Lower lobe of right lung (tissue), 2 donors: ENCODE measurements at regions not wholly inside any gene's neighbourhood (a gene's known extent, or its start where the extent isn't known, plus 50 kb on each side); places are given as distances from the start of the nearest gene placed in this dataset.

Source experiments
- ATAC-seq, 2 donors: fragments of 200-7000 bp; cut with Tn5 transposase; one replicate each; pipeline ENCODE4 v1.9.1; 2020 to 2022; ENCODE audit warnings: mild to moderate bottlenecking in 2 of 2, moderate library complexity in 2 of 2
- DNase-seq: peaks from one replicate; pipeline ENCODE4 v3.0.0-alpha.2; 2020
- H3K27ac ChIP-seq: fragments of 200-600 bp; one replicate; pipeline ENCODE4 v1.8.0; 2022
- H3K27me3 ChIP-seq: fragments of 200-600 bp; one replicate; pipeline ENCODE4 v1.8.0; 2022; ENCODE audit warnings: low read depth
- H3K36me3 ChIP-seq: fragments of 200-600 bp; one replicate; pipeline ENCODE4 v1.8.0; 2022; ENCODE audit warnings: mild to moderate bottlenecking
- H3K4me1 ChIP-seq: fragments of 200-600 bp; one replicate; pipeline ENCODE4 v1.8.0; 2022
- H3K4me3 ChIP-seq: fragments of 200-600 bp; one replicate; pipeline ENCODE4 v1.8.0; 2022; ENCODE audit warnings: mild to moderate bottlenecking
- H3K9me3 ChIP-seq: fragments of 200-600 bp; one replicate; pipeline ENCODE4 v1.8.0; 2022
- CTCF ChIP-seq: fragments of 200-600 bp; IDR thresholded peaks from one replicate; pipeline ENCODE4 v1.8.0; 2022; ENCODE audit warnings: antibody characterized with exemption, mild to moderate bottlenecking
- intact Hi-C: fragments of 100-400 bp; cut with DNase I; formaldehyde crosslinking; loops from one replicate; pipeline ENCODE4 v1.11.0; 2022
- donor health status: DM: no; HTN: yes; CAD: no; lungs with severe emphysema.

DNA sequence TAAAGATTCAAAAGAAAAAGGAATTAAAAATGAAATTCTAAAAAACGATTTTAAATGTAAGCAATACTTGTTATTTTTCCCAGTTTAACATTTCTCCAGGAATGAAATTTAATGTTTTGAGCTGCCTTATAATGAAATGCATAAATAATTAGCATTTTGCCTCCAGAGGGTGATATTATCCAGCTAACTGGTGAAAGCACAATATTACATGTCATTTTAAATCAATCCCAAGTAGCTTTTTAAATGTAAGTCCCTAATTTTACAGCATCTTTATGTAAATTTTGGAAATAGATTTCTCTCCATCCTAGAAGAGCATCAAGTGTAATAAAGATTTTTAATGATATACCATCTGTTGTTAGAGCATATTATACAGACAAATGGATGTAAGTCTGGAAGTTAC lies 139.1 kb upstream of the P2RY1 start:
- Histone ChIP-seq H3K36me3 (no peaks in the 10 kb centered on the region), H3K27me3 (no peaks in the 10 kb centered on the region), H3K27ac (no peak overlapping the region), H3K4me3 (no peak overlapping the region), H3K4me1 (no peaks in the 10 kb centered on the region), H3K9me3 (no peaks in the 10 kb centered on the region)
- no peak for ATAC-seq
- no peak for TF ChIP-seq CTCF
- intact Hi-C loops = no loop called here
- DNase-seq = no peak

GRCh38 chr3:152696962-152697361 lies 138.0 kb upstream of the P2RY1 start:
- ATAC-seq (no peak), DNase-seq (no peak)
- Histone ChIP-seq H3K4me3 (no peak overlapping the region), H3K27me3 (no peaks in the 10 kb centered on the region), H3K4me1 (no peaks in the 10 kb centered on the region), H3K27ac (no peak overlapping the region), H3K9me3 (no peaks in the 10 kb centered on the region), H3K36me3 (no peaks in the 10 kb centered on the region)
- intact Hi-C loops = no loop called here
- TF ChIP-seq CTCF = no peak

GRCh38 chr3:152703245-152703890 lies 131.6 kb upstream of the P2RY1 start:
- TF ChIP-seq CTCF = no peak
- Histone ChIP-seq H3K36me3 (no peaks in the 10 kb centered on the region), H3K27ac (no peak overlapping the region), H3K27me3 (no peaks in the 10 kb centered on the region), H3K4me3 (no peak overlapping the region), H3K9me3 (no peaks in the 10 kb centered on the region), H3K4me1 (no peaks in the 10 kb centered on the region)
- no peak for DNase-seq
- intact Hi-C loops = no loop called here
- ATAC-seq = no peak

DNA sequence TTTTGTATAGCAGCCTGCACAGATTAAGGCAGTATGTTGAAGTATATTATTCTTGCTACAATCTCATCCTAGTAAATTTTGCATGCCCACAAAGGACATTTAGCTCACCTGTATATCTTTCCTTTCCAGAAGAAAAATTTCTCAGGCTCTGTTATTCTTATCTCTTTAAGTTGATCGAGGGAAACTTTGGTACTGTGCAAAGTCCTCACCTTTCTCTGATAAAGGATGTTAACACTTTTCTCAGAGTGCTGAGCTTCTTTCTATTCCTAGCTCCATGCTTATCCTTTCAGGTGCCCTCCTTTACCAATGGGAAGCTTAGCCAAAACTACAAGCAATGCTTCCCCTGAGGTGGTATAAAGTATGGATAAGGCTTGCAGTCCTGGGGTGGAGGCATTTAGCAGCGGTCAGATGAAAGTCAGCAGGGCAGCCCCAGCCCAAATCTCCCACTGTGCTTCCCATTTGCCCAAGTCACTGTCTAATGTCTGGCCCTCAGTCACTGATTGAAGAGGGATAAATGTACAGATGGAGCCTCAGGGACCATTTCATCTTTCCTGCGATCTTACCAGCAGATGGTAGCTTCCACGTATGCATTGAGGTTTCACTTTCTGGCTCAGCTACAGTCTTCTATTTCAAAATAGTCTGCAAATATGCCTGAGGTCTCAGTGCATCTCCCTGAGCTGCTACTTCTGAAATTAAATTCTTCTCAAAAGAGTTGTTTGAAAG lies 127.8 kb upstream of the P2RY1 start:
- no peak for TF ChIP-seq CTCF
- intact Hi-C loops = no loop called here
- Histone ChIP-seq H3K4me1 (no peaks in the 10 kb centered on the region), H3K4me3 (no peak overlapping the region), H3K9me3 (no peaks in the 10 kb centered on the region), H3K27me3 (no peaks in the 10 kb centered on the region), H3K36me3 (no peaks in the 10 kb centered on the region), H3K27ac (no peak overlapping the region)
- ATAC-seq = no peak
- DNase-seq = no peak

GRCh38 chr3:152709659-152710058 lies 125.3 kb upstream of the P2RY1 start:
- intact Hi-C loops = no loop called here
- Histone ChIP-seq H3K27ac (no peak overlapping the region), H3K36me3 (no peaks in the 10 kb centered on the region), H3K4me3 (no peak overlapping the region), H3K4me1 (no peaks in the 10 kb centered on the region), H3K27me3 (no peaks in the 10 kb centered on the region), H3K9me3 (no peaks in the 10 kb centered on the region)
- DNase-seq = no peak
- no peak for ATAC-seq
- TF ChIP-seq CTCF = no peak
